ENCODE measurements at regions not wholly inside any gene's neighbourhood (a gene's known extent, or its start where the extent isn't known, plus 50 kb on each side); places are given as distances from the start of the nearest gene placed in this dataset.

DNA sequence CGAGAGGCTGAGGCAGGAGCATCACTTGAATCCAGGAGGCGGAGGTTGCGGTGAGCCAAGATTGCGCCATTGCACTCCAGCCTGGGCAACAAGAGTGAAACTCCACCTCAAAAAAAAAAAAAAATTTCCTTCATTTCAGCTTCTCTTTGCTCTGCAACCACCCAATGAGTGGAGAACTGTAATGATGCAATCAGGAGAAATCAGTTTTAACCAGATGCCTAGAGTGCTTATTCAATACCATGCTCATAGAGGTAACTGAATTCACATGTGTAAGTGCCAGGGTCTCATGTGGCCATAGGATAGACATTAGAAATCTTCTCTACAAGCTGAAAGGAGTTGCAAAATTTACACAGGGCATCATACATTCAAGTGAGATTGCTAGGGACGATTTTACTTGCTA, 70.6 kb downstream of the HMHB1 start:
- TF ChIP-seq CSDC2 (CRISPR knock-in tag; IDR thresholded peaks at IDR 0.05), result no peak
- TF ChIP-seq, protein P1, sequence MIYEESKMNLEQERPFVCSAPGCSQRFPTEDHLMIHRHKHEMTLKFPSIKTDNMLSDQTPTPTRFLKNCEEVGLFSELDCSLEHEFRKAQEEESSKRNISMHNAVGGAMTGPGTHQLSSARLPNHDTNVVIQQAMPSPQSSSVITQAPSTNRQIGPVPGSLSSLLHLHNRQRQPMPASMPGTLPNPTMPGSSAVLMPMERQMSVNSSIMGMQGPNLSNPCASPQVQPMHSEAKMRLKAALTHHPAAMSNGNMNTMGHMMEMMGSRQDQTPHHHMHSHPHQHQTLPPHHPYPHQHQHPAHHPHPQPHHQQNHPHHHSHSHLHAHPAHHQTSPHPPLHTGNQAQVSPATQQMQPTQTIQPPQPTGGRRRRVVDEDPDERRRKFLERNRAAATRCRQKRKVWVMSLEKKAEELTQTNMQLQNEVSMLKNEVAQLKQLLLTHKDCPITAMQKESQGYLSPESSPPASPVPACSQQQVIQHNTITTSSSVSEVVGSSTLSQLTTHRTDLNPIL (CRISPR knock-in tag; IDR thresholded peaks at IDR 0.05; ENCODE audit: low read depth), result no peak
